Stimulated activated naive CD8-positive, alpha-beta T cell treated with anti-CD3 and anti-CD28 coated beads, Interleukin-15, Interleukin-2, amounts not matched to agents 100 ng/mL and 50 ng/mL, for 24 hours (primary cell): ENCODE measurements at regions not wholly inside any gene's neighbourhood (a gene's known extent, or its start where the extent isn't known, plus 50 kb on each side); places are given as distances from the start of the nearest gene placed in this dataset.
"Not testable (repeated sequence)": the region's sequence is repeated elsewhere in the genome, so short reads cannot be mapped to it uniquely, and the experiment has no call there.

ENCODE experiments used
- H3K27ac Mint-ChIP-seq: one replicate; pipeline ENCODE4 v1.8.0; 2021; ENCODE audit warnings: mild to moderate bottlenecking, mixed read lengths
- H3K27me3 Mint-ChIP-seq: one replicate; pipeline ENCODE4 v1.8.0; 2021; ENCODE audit warnings: mixed read lengths
- H3K36me3 Mint-ChIP-seq: one replicate; pipeline ENCODE4 v1.8.0; 2021; ENCODE audit warnings: low read depth, mixed read lengths
- H3K4me1 Mint-ChIP-seq: one replicate; pipeline ENCODE4 v1.8.0; 2021; ENCODE audit warnings: low read depth, mixed read lengths
- H3K4me3 Mint-ChIP-seq: one replicate; pipeline ENCODE4 v1.8.0; 2021; ENCODE audit warnings: mild to moderate bottlenecking, mixed read lengths
- H3K9me3 Mint-ChIP-seq: one replicate; pipeline ENCODE4 v1.8.0; 2021; ENCODE audit warnings: mixed read lengths

DNA sequence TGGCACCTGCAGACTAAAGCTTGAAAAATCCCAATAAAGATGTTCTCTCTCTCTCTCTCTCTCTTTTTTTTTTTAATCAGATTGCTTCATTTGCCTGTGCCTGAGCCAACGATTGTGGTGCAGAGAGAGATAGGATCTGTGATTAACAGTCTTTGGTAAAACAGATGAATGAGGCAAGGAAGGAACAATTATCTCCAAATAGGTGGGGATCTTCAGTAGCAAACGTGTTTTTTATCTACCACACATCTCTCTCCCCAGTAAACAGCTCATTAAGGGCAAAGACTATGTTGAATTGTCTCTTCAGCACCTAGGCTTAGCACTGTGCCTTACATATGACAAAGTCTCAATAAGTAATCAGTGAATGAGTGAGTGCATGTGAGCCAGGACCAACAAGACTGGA lies 96.3 kb downstream of the SMIM20 start:
- H3K9me3 Mint-ChIP-seq: peaks cover 4% of the 10 kb centered on the region
- no peaks in the 10 kb centered on the region for H3K4me1 Mint-ChIP-seq
- H3K27me3 Mint-ChIP-seq: peaks cover 47% of the 10 kb centered on the region
- H3K4me3 Mint-ChIP-seq: no peak overlapping the region
- H3K36me3 Mint-ChIP-seq: no peaks in the 10 kb centered on the region
- no peak overlapping the region for H3K27ac Mint-ChIP-seq

DNA sequence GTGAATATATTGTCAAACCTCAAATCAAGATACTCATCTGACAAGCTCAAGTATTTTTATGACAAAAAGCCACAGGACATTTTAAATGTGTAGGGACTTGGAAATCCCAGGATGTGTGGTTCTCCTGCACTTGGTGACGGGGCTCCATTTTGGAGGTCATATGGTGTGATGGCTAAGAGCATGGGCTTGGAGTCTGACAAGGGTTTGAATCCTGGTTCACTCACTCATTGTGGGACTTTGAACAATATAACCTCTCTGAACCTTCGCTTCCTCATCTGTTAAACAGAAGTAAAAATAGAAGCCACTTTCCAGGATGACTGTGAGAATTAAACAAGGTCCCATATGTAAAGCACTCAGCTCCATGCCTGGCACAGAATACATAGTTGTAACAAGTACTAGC lies 99.6 kb downstream of the SMIM20 start:
- H3K27me3 Mint-ChIP-seq: peaks cover 46% of the 10 kb centered on the region
- H3K9me3 Mint-ChIP-seq: peaks cover 4% of the 10 kb centered on the region
- no peak overlapping the region for H3K4me3 Mint-ChIP-seq
- no peaks in the 10 kb centered on the region for H3K36me3 Mint-ChIP-seq
- H3K27ac Mint-ChIP-seq: no peak overlapping the region
- H3K4me1 Mint-ChIP-seq: no peaks in the 10 kb centered on the region

DNA sequence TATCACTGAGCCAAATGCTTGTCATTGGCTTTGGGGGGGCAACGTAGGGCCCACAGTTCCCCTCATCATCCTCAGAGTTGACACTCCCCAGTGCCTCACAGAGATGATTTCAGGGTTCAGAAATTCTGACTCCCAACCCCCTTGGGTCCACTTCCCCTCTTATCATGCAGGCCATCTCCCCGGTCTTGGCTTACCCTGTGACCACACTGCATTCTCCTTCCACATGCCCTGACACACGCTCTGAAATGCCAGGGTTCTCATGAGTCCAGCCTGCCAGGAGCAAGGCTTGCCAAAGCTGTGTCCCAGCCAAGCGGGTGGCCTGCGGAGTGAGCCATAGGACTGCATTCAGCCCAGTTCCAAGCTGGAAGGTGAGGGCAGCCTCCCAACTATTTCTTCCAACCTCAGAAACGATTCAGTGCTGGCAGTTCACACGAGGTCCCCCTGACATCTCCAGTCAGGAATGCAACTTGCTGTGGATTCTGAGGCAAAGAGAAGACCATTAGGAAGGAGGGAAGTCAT lies 101.2 kb downstream of the SMIM20 start:
- Mint-ChIP-seq H3K36me3 (no peaks in the 10 kb centered on the region), H3K4me1 (peaks cover 5% of the 10 kb centered on the region), H3K9me3 (peaks cover 4% of the 10 kb centered on the region), H3K27ac (no peak overlapping the region), H3K4me3 (no peak overlapping the region), H3K27me3 (peaks cover 48% of the 10 kb centered on the region)

DNA sequence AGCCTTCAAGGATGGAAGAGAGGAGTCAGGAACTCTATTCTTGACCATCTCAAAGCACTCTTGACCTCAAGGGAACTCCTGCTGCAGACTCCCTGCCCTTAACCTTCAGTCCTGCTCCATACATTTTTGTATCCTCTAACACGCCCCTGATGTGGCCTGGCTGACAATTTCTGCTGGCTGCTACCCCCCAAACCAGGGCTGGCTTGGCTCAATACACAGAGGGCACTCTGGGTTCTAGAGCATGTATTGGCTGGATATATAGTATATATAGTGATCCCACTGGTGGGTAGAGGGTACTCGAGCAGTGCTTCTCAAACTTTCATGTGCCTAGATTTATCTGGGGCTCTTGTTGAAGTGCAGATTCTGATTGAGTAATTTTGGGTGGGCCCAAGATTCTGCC lies 101.9 kb downstream of the SMIM20 start:
- peaks cover 45% of the 10 kb centered on the region for H3K27me3 Mint-ChIP-seq
- H3K4me1 Mint-ChIP-seq: peaks cover 8% of the 10 kb centered on the region
- no peak overlapping the region for H3K27ac Mint-ChIP-seq
- H3K9me3 Mint-ChIP-seq: peaks cover 4% of the 10 kb centered on the region
- H3K36me3 Mint-ChIP-seq: no peaks in the 10 kb centered on the region
- H3K4me3 Mint-ChIP-seq: no peak overlapping the region

DNA sequence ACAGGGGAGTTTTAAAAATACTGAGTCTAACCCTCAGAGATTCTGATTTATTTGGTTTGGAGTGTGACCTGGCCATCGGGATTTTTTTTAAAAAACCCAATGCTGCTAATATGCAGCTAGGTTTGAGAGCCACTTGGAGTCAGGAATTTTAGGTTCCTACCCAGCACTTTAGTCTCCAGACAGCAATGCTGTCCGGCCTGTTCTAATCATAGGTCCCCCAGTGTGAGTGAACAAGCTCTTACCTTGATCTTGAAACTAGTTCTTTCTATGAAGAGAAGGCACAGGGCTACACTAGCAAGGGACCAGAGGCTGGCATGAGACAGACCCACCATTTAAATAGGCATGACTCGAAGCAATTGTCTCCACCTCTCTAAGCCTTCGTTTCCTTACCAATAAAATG lies 103.5 kb downstream of the SMIM20 start:
- peaks cover 8% of the 10 kb centered on the region for H3K4me1 Mint-ChIP-seq
- H3K9me3 Mint-ChIP-seq: peaks cover 4% of the 10 kb centered on the region
- no peaks in the 10 kb centered on the region for H3K36me3 Mint-ChIP-seq
- H3K27me3 Mint-ChIP-seq: peaks cover 47% of the 10 kb centered on the region
- H3K27ac Mint-ChIP-seq: no peak overlapping the region
- no peak overlapping the region for H3K4me3 Mint-ChIP-seq

DNA sequence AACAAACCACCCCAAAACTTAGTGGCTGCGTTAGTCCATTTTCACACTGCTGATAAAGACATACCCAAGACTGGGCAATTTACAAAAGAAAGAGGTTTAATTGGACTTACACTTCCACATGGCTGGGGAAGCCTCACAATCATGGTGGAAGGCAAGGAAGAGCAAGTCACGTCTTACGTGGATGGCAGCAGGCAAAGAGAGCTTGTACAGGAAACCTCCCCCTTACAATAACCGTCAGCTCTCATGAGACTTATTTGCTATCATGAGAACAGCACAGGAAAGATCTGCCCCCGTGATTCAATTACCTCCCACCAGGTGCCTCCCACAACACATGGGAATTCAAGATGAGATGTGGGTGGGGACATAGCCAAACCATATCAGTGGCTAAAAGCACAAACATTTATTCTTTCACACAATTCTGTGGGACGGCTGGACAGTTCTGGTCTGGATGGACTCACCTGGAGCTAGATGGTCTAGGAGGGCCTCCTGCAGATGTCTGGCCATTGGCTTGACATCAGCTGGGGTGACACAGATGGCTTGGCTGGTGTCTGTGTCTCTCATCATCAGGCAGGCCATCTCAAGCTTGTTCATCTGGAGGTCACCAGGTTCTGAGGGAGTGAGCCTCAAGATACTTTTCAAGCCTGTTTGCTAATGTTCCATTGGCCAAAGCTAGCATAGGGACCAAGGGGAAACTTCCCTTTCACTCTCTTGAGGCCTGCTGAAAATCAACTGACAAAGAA lies 104.1 kb downstream of the SMIM20 start:
- H3K27ac Mint-ChIP-seq, H3K4me3 Mint-ChIP-seq, H3K4me1 Mint-ChIP-seq, H3K36me3 Mint-ChIP-seq, H3K9me3 Mint-ChIP-seq: not testable (repeated sequence)
- peaks cover 47% of the 10 kb centered on the region for H3K27me3 Mint-ChIP-seq

DNA sequence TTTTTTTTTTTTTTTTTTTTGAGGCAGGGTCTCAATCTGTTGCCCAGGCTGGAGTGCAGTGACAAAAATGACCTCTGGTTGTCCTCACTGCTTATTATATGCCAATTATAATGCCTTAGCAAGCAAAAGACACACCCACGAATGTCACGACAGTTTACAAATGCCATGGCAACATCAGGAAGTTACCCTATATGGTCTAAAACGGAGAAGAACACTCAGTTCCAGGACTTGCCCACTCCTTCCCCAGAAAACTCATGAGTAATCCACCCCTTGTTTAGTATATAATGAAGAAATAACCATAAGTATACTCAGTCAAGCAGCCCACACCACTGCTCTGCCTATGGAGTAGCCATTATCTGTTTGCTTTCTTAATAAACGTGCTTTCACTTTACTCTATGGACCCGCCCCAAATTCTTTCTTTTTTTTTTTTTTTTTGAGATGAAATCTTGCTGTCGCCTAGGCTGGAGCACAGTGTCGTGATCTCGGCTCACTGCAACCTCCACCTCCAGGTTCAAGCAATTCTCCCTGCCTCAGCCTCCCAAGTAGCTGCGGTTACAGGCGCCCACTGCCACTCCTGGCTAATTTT lies 106.2 kb downstream of the SMIM20 start:
- H3K27ac Mint-ChIP-seq: no peak overlapping the region
- no peaks in the 10 kb centered on the region for H3K36me3 Mint-ChIP-seq
- H3K4me3 Mint-ChIP-seq: peak overlapping the region; percentile 31
- H3K4me1 Mint-ChIP-seq: peaks cover 8% of the 10 kb centered on the region
- H3K9me3 Mint-ChIP-seq: no peaks in the 10 kb centered on the region
- peaks cover 34% of the 10 kb centered on the region for H3K27me3 Mint-ChIP-seq

DNA sequence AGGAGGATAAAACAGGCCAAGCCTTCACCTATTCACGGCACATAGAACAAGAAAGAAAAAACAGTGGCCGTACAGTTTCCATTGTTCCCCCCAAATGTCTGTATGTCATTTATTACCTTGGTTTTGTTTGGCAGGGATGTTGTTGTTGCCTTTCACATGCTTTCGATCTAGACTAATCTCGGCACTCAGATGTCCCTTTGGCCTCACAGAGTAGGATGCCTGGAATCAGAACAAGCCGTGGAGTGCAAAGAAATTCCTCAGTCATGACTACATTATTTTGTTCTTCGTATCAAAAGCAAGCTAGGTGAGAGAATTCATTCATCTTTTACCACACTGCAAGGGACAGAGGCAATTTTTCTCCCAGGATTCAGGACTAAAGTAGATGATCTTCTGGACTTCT lies 106.9 kb downstream of the SMIM20 start:
- Mint-ChIP-seq H3K27me3 (peaks cover 36% of the 10 kb centered on the region), H3K4me3 (no peak overlapping the region), H3K9me3 (no peaks in the 10 kb centered on the region), H3K36me3 (no peaks in the 10 kb centered on the region), H3K27ac (no peak overlapping the region), H3K4me1 (peaks cover 8% of the 10 kb centered on the region)

DNA sequence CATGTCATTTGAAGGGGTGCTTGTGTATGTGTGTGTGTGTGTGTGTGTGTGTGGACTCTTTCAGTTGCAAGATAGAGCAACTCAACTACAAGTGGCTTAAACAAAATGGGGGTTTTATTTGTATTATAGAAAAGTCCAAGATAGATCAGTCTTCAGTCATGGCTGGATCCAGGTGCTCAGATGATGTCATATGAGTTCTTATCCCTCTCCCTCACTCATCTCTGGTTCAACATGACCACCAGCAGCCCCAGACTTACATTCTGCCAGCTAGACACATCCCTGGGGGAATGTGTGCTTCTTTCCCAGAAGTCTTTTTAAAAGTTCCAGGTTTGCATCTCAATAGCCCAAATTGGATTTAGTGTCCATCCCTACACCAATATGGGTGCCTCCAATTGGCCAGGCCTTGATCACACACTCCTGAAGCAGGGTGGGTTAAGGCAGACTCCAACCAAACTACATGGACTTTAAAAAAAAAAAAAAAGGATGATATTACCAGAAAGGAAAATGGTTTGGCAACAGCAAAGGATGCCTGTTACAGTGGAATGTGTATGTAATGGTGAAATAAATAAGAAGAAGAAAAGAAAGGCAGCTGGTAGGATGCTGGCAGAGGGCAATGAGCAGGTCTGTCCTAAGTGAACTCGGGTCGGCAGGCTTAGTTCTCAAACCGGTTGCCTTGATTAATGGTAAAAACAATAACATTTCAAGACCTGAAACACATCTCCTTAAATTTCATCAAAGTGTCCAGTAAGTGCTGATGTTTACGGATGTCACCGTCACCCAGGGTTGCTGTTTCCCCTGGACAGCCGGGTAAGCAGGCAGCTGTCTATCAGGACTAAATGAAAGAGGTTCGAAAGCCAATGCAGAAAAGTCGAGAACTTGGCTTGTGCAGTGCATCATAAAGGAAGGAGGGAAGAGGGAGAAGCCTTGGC lies 107.7 kb downstream of the SMIM20 start:
- Mint-ChIP-seq H3K4me1 (peaks cover 8% of the 10 kb centered on the region), H3K27me3 (peaks cover 37% of the 10 kb centered on the region), H3K4me3 (no peak overlapping the region), H3K9me3 (no peaks in the 10 kb centered on the region), H3K27ac (no peak overlapping the region), H3K36me3 (no peaks in the 10 kb centered on the region)

DNA sequence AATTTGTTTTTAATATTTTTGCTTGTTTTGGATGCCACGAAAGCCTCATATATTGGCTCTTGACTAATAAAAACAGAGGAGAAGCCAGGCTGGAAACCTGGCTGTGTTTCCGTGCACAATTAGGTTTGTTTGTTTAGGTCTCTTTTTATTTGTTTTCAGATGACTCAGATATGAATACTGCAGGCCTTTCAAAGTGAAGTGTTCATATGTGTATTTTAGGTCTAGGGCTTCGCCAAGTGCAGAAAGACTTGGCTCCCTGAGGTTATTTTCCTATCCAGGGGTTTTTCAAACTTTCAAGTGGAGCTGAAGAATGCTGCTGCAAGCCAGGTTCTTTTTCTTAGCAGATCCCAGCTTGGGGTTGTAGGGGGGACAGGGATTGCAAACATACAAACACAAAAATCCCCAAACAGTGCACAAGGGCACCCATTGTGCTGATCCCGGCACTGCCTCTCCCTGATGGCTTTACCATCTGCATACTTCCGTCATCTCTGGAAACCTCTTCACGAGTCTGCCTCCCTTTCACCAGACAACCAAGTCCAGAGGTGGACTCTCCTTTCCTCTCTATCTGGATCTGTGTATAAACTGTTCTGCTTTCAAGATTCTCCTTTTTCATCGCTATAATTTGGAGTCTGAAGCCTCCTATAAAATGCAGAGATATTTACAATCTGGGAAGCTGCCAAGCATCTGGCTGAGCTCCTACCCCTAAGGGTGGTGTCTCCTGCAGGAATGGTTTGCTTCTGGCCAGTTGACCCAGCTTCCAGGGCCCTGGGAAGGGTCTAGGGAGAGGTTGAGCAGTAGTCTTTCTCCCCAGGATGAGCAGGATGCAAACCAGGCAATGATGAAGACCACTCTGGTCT lies 108.6 kb downstream of the SMIM20 start:
- Mint-ChIP-seq H3K36me3 (no peaks in the 10 kb centered on the region), H3K4me3 (no peak overlapping the region), H3K9me3 (no peaks in the 10 kb centered on the region), H3K27me3 (peaks cover 43% of the 10 kb centered on the region), H3K4me1 (peaks cover 8% of the 10 kb centered on the region), H3K27ac (no peak overlapping the region)

DNA sequence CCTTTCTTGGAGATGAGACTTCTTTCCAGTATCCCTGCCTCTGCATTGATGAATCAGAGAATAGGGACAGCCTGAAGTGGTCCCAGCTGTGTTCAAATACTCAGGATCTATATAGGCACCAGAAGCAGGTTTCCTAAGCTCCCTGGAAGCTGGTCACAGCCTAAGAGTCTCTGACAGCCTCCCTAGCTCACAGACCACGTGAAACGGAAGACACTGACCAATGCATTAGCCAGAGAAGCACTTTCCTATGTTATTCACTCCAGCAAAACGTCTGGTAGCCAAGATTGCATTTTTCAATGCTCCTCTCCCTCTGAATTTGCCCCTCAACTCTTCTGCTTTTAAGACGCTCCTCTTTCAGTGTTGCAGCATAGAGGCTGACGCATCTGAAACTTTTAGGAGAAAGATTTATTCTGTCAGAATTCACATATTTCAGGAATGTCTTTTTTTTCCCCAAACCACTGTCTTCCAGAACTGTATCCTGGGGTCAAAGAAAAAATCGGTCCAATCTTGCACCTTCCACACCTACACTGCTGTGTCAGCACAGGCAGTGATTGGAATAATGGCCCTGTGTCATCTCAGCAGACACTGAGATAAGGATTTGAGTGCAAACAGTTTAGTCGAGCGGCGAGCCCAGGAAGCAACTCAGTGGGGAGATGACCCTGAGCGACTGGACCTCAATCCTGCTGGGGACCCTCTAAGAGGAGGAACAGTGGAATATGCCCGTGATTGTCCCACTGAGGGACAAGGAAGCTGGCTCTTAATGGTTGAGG lies 109.4 kb downstream of the SMIM20 start:
- Mint-ChIP-seq H3K36me3 (no peaks in the 10 kb centered on the region), H3K27ac (no peak overlapping the region), H3K4me3 (no peak overlapping the region), H3K4me1 (peaks cover 8% of the 10 kb centered on the region), H3K27me3 (peaks cover 44% of the 10 kb centered on the region), H3K9me3 (no peaks in the 10 kb centered on the region)

DNA sequence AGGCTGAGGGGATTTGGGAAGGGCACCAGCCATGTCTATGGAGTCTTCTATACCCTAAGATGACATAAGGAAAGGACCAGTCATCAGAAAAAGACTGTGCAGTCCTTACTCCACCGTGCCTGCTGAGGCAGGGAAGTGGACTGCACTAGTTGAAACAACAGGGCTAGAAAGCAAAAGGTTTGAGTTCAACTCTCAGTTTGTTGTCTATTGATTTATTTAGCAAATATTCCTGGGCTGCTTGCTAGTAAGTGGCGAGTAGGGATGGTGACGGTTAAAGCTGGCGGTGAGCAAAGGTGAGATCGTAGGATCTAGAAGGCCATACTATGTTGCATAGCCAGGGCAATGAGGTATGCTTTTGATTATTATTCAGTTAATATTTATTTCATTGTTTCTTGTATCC lies 110.1 kb downstream of the SMIM20 start:
- Mint-ChIP-seq H3K27me3 (peaks cover 44% of the 10 kb centered on the region), H3K27ac (no peak overlapping the region), H3K9me3 (no peaks in the 10 kb centered on the region), H3K36me3 (no peaks in the 10 kb centered on the region), H3K4me3 (no peak overlapping the region), H3K4me1 (peaks cover 8% of the 10 kb centered on the region)

DNA sequence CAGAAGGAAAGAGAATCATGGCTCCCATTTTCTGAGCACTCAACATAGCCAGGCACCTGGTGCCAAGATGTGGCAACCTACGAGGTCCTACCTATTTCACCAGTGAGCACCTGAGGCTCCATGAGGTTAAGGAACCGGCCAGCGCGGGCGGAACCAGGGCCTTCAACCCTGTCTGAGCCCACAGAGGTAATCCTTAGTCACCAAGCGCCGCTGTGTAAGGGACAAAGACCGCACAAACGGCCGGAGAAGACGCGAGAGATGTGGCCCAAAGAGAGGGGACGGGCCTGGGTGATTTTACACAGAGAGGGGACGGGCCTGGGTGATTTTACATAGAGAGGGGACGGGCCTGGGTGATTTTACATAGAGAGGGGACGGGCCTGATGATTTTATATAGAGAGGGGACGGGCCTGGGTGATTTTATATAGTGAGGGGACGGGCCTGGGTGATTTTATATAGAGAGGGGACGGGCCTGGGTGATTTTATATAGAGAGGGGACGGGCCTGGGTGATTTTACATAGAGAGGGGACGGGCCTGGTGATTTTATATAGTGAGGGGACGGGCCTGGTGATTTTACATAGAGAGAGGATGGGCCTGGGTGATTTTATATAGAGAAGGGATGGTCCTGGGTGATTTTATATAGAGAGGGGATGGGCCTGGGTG lies 114.2 kb downstream of the SMIM20 start:
- Mint-ChIP-seq H3K27ac (no peak overlapping the region), H3K36me3 (no peaks in the 10 kb centered on the region), H3K4me1 (peaks cover 15% of the 10 kb centered on the region), H3K9me3 (no peaks in the 10 kb centered on the region), H3K27me3 (peaks cover 25% of the 10 kb centered on the region), H3K4me3 (no peak overlapping the region)
